ENCODE measurements at regions not wholly inside any gene's neighbourhood (a gene's known extent, or its start where the extent isn't known, plus 50 kb on each side); places are given as distances from the start of the nearest gene placed in this dataset.
"Not testable (repeated sequence)": the region's sequence is repeated elsewhere in the genome, so short reads cannot be mapped to it uniquely, and the experiment has no call there.

GRCh38 chr14:103231376-103232019 lies 102.5 kb upstream of the EIF5 start:
- no peak for DNase-seq (ENCODE audit: low read depth)

GRCh38 chr14:103232031-103232808 lies 101.8 kb upstream of the EIF5 start:
- no peak for DNase-seq (ENCODE audit: low read depth)

- no peak for DNase-seq (ENCODE audit: low read depth)
These were observed 101.2 kb upstream of the EIF5 start for GRCh38 chr14:103232831-103233319.

- DNase-seq (ENCODE audit: low read depth), result no peak
These were observed 100.7 kb upstream of the EIF5 start for GRCh38 chr14:103233328-103233727.

GRCh38 chr14:103234826-103235225 lies 99.2 kb upstream of the EIF5 start:
- DNase-seq (ENCODE audit: low read depth), result not testable (repeated sequence)

GRCh38 chr14:103235506-103235905 lies 98.5 kb upstream of the EIF5 start:
- DNase-seq (ENCODE audit: low read depth), result not testable (repeated sequence)

GRCh38 chr14:103239751-103240150 lies 94.3 kb upstream of the EIF5 start:
- no peak for DNase-seq (ENCODE audit: low read depth)

- DNase-seq (ENCODE audit: low read depth), result no peak
These were observed 92.5 kb upstream of the EIF5 start for GRCh38 chr14:103241531-103241930.

GRCh38 chr14:103243764-103244737 lies 90.0 kb upstream of the EIF5 start:
- DNase-seq (ENCODE audit: low read depth), result peak; percentile 18

GRCh38 chr14:103245624-103246031 lies 88.4 kb upstream of the EIF5 start:
- peak; percentile 64 for DNase-seq (ENCODE audit: low read depth)

GRCh38 chr14:103246070-103246469 lies 88.0 kb upstream of the EIF5 start:
- DNase-seq (ENCODE audit: low read depth), result no peak

GRCh38 chr14:103247169-103247606 lies 86.8 kb upstream of the EIF5 start:
- DNase-seq (ENCODE audit: low read depth), result peak; percentile 36

GRCh38 chr14:103250181-103250580 lies 83.9 kb upstream of the EIF5 start:
- DNase-seq (ENCODE audit: low read depth), result no peak

GRCh38 chr14:103250874-103251273 lies 83.2 kb upstream of the EIF5 start:
- no peak for DNase-seq (ENCODE audit: low read depth)

- DNase-seq (ENCODE audit: low read depth), result no peak
These were observed 78.5 kb upstream of the EIF5 start for GRCh38 chr14:103255555-103255954.

- no peak for DNase-seq (ENCODE audit: low read depth)
These were observed 77.6 kb upstream of the EIF5 start for GRCh38 chr14:103256406-103256805.

- peak; percentile 84 for DNase-seq (ENCODE audit: low read depth)
These were observed 76.7 kb upstream of the EIF5 start for GRCh38 chr14:103257211-103257962.

GRCh38 chr14:103258211-103258610 lies 75.8 kb upstream of the EIF5 start:
- no peak for DNase-seq (ENCODE audit: low read depth)

- no peak for DNase-seq (ENCODE audit: low read depth)
These were observed 74.9 kb upstream of the EIF5 start for GRCh38 chr14:103259184-103259583.

GRCh38 chr14:103259801-103260628 lies 74.0 kb upstream of the EIF5 start:
- DNase-seq (ENCODE audit: low read depth), result no peak
